GM21526 (cell line): ENCODE measurements at regions not wholly inside any gene's neighbourhood (a gene's known extent, or its start where the extent isn't known, plus 50 kb on each side); places are given as distances from the start of the nearest gene placed in this dataset.

Experiments used
- ATAC-seq: cut with Tn5 transposase; IDR thresholded peaks from one replicate; pipeline ENCODE4 v1.9.1; 2021; ENCODE audit warnings: moderate library complexity; ENCODE audit not compliant: unreplicated experiment, low FRiP score

GRCh38 chr2:146523196-146523595, 1321.6 kb upstream of the ACVR2A start:
- ATAC-seq, result no peak

- ATAC-seq, result no peak
Observed at GRCh38 chr2:146506851-146507250, 1338.0 kb upstream of the ACVR2A start.

- ATAC-seq, result no peak
Observed at GRCh38 chr2:146503366-146503765, 1341.5 kb upstream of the ACVR2A start.

- no peak for ATAC-seq
Observed at GRCh38 chr2:146496248-146496647, 1348.6 kb upstream of the ACVR2A start.

- no peak for ATAC-seq
Observed at GRCh38 chr2:146489386-146489785, 1355.4 kb upstream of the ACVR2A start.

- ATAC-seq, result no peak
Observed at GRCh38 chr2:146481629-146482028, 1363.2 kb upstream of the ACVR2A start.

- ATAC-seq, result no peak
Observed at GRCh38 chr2:146477383-146477782, 1367.4 kb upstream of the ACVR2A start.

GRCh38 chr2:146468578-146468977, 1376.3 kb upstream of the ACVR2A start:
- ATAC-seq, result no peak

GRCh38 chr2:146467425-146467824, 1377.4 kb upstream of the ACVR2A start:
- no peak for ATAC-seq

GRCh38 chr2:146465460-146465859, 1379.4 kb upstream of the ACVR2A start:
- no peak for ATAC-seq

GRCh38 chr2:146461068-146461467, 1383.8 kb upstream of the ACVR2A start:
- no peak for ATAC-seq

- no peak for ATAC-seq
Observed at GRCh38 chr2:146458585-146458984, 1386.2 kb upstream of the ACVR2A start.

- no peak for ATAC-seq
Observed at GRCh38 chr2:146457221-146457620, 1387.6 kb upstream of the ACVR2A start.

GRCh38 chr2:146455325-146455724, 1389.5 kb upstream of the ACVR2A start:
- no peak for ATAC-seq

GRCh38 chr2:146451972-146452371, 1392.9 kb upstream of the ACVR2A start:
- ATAC-seq, result no peak

GRCh38 chr2:146450131-146450530, 1394.7 kb upstream of the ACVR2A start:
- ATAC-seq, result no peak

GRCh38 chr2:146444987-146445386, 1399.8 kb upstream of the ACVR2A start:
- ATAC-seq, result no peak

- no peak for ATAC-seq
Observed at GRCh38 chr2:146444085-146444484, 1400.7 kb upstream of the ACVR2A start.

- no peak for ATAC-seq
Observed at GRCh38 chr2:146438246-146438645, 1406.6 kb upstream of the ACVR2A start.

GRCh38 chr2:146437712-146438111, 1407.1 kb upstream of the ACVR2A start:
- no peak for ATAC-seq

- no peak for ATAC-seq
Observed at GRCh38 chr2:146433116-146433875, 1411.5 kb upstream of the ACVR2A start.

- ATAC-seq, result no peak
Observed at GRCh38 chr2:146429366-146429765, 1415.5 kb upstream of the ACVR2A start.

- no peak for ATAC-seq
Observed at GRCh38 chr2:146417942-146418341, 1426.9 kb upstream of the ACVR2A start.
